Liver (tissue), 8 donors: ENCODE measurements at regions not wholly inside any gene's neighbourhood (a gene's known extent, or its start where the extent isn't known, plus 50 kb on each side); places are given as distances from the start of the nearest gene placed in this dataset.

ENCODE experiments used
- DNase-seq: peaks from one replicate; pipeline ENCODE4 v3.0.0-alpha.2; 2017; ENCODE audit warnings: low spot score
- H3K27ac ChIP-seq, 2 donors: one replicate each; pipeline ENCODE4 v1.7.0; 2013; ENCODE audit warnings: inconsistent platforms in 2 of 2, low read length in 2 of 2, control low read depth in 1 of 2, low read depth in 1 of 2, mild to moderate bottlenecking in 1 of 2
- H3K27me3 ChIP-seq, 4 donors: one replicate each; pipeline versions ENCODE4 v1.6.1 to v1.7.0; 2013; ENCODE audit warnings: low read length in 3 of 4, inconsistent platforms in 1 of 4, mild to moderate bottlenecking in 1 of 4, moderate library complexity in 1 of 4; ENCODE audit not compliant: control insufficient read depth in 4 of 4, insufficient read depth in 4 of 4
- H3K36me3 ChIP-seq, 4 donors: one replicate each; pipeline versions ENCODE4 v1.6.1 to v1.7.0; 2013; ENCODE audit warnings: low read length in 3 of 4, mild to moderate bottlenecking in 3 of 4, low read depth in 1 of 4, moderate library complexity in 1 of 4; ENCODE audit not compliant: control insufficient read depth in 4 of 4, insufficient read depth in 3 of 4
- H3K4me1 ChIP-seq, 4 donors: one replicate each; pipeline versions ENCODE4 v1.6.1 to v1.7.0; 2013; ENCODE audit warnings: low read length in 3 of 4, mild to moderate bottlenecking in 3 of 4, moderate library complexity in 1 of 4; ENCODE audit not compliant: control insufficient read depth in 4 of 4, insufficient read depth in 4 of 4
- H3K4me3 ChIP-seq, 3 donors: one replicate each; pipeline versions ENCODE4 v1.6.1 to v1.7.0; 2013; ENCODE audit warnings: low read length in 3 of 3, control low read depth in 1 of 3, low read depth in 1 of 3, mild to moderate bottlenecking in 1 of 3
- H3K9ac ChIP-seq, 2 donors: one replicate each; pipeline ENCODE4 v1.7.0; 2013; ENCODE audit warnings: low read length in 2 of 2, mild to moderate bottlenecking in 2 of 2, moderate library complexity in 2 of 2, control low read depth in 1 of 2, low read depth in 1 of 2
- H3K9me3 ChIP-seq, 4 donors: one replicate each; pipeline versions ENCODE4 v1.6.1 to v1.7.0; 2013; ENCODE audit warnings: low read length in 3 of 4; ENCODE audit not compliant: control insufficient read depth in 4 of 4
- EGR1 ChIP-seq, 2 donors: IDR thresholded peaks; 2 replicates each; pipeline ENCODE4 v1.6.1; 2016 to 2018; ENCODE audit warnings: antibody characterized with exemption in 2 of 2, low read depth in 2 of 2
- FOXA1 ChIP-seq: IDR thresholded peaks from 2 replicates; pipeline ENCODE4 v1.6.1; 2016; ENCODE audit warnings: antibody characterized with exemption
- FOXA2 ChIP-seq: IDR thresholded peaks from 2 replicates; pipeline ENCODE4 v1.6.1; 2016; ENCODE audit warnings: antibody characterized with exemption
- GABPA ChIP-seq, 2 donors: IDR thresholded peaks in 1 of 2; conservative IDR thresholded peaks in 1 of 2; 2 replicates each; pipeline ENCODE4 v1.6.1; 2016; ENCODE audit warnings: antibody characterized with exemption in 2 of 2, mild to moderate bottlenecking in 1 of 2, moderate library complexity in 1 of 2
- HNF4A ChIP-seq, 2 donors: conservative IDR thresholded peaks; 2 replicates each; pipeline ENCODE4 v1.6.1; 2016; ENCODE audit warnings: antibody characterized with exemption in 2 of 2, mild to moderate bottlenecking in 2 of 2
- HNF4G ChIP-seq: IDR thresholded peaks from 2 replicates; pipeline ENCODE4 v1.6.1; 2016; ENCODE audit warnings: antibody characterized with exemption
- JUND ChIP-seq, 2 donors: IDR thresholded peaks; 2 replicates each; pipeline ENCODE4 v1.6.1; 2016; ENCODE audit warnings: antibody characterized with exemption in 2 of 2
- NR2F2 ChIP-seq: IDR thresholded peaks from 2 replicates; pipeline ENCODE4 v1.6.1; 2016; ENCODE audit warnings: antibody characterized with exemption
- RAD21 ChIP-seq, 2 donors: IDR thresholded peaks; 2 replicates each; pipeline ENCODE4 v1.6.1; 2016; ENCODE audit warnings: antibody characterized with exemption in 2 of 2, mild to moderate bottlenecking in 2 of 2
- RXRA ChIP-seq, 2 donors: IDR thresholded peaks; 2 replicates each; pipeline ENCODE4 v1.6.1; 2017 to 2018; ENCODE audit warnings: antibody characterized with exemption in 2 of 2, mild to moderate bottlenecking in 1 of 2
- SP1 ChIP-seq: IDR thresholded peaks from 2 replicates; pipeline ENCODE4 v1.6.1; 2018; ENCODE audit warnings: antibody characterized with exemption, mild to moderate bottlenecking
- TAF1 ChIP-seq: conservative IDR thresholded peaks from 2 replicates; pipeline ENCODE4 v1.6.1; 2016; ENCODE audit warnings: antibody characterized with exemption, mild to moderate bottlenecking
- YY1 ChIP-seq: IDR thresholded peaks from 2 replicates; pipeline ENCODE4 v1.6.1; 2016; ENCODE audit warnings: antibody characterized with exemption, mild to moderate bottlenecking
- WGBS: extraction: QIAGEN DNeasy Blood & Tissue Kit; methylation state at CpG from one replicate; pipeline ENCODE4 v1.1.7; 2013; 5-methylcytosine and 5-hydroxymethylcytosine counted together
- TF ChIP-seq, protein P1 (sequence below): fragments of 150-350 bp; IDR thresholded peaks from 2 replicates; pipeline ENCODE4 v1.5.1; 2017; ENCODE audit warnings: improper control_type of control experiment, low read depth, low read length; ENCODE audit not compliant: missing input control
- TF ChIP-seq, protein P2 (sequence below): IDR thresholded peaks from 2 replicates; pipeline ENCODE4 v1.6.1; 2016; ENCODE audit warnings: antibody characterized with exemption
- TF ChIP-seq, protein P3 (sequence below): IDR thresholded peaks from 2 replicates; pipeline ENCODE4 v1.6.1; 2016; ENCODE audit warnings: antibody characterized with exemption
- TF ChIP-seq, protein P4 (sequence below): IDR thresholded peaks from 2 replicates; pipeline ENCODE4 v1.6.1; 2016; ENCODE audit warnings: antibody characterized with exemption
- TF ChIP-seq, protein P5 (sequence below): IDR thresholded peaks from 2 replicates; pipeline ENCODE4 v1.6.1; 2016; ENCODE audit warnings: antibody characterized with exemption, mild to moderate bottlenecking
- donor health status: healthy.
- donor health status: healthy.
- donor health status: healthy.
- donor health status: healthy.
- donor health status: healthy.

DNA sequence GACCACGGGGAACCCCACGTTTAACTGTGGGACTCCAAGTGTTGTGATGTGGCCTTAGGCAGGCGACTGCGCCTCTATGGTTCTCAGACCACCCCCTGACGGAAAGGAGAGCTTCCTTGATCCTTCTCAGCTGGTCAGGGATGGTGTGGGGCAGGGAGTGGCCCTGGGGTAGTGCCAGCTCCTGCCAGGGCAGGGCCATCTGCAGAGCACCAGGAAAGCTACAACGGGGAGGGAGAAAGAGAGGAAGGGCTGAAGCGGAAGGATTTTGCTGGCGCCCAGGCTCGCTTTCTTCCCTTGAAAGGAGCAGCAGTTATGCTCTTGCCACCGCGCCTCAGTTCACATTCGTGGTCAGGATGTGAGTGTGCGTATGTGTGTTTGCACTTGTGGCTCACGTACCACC, 74.9 kb upstream of the PCBD1 start:
- WGBS: 78% methylated on average over 14 of the region's 14 CpGs
- TF ChIP-seq HNF4A (conservative IDR thresholded peaks at IDR 0.05) (no peak), GABPA (IDR thresholded peaks at IDR 0.05 in 1 of 2, conservative IDR thresholded peaks at IDR 0.05 in 1 of 2) (no peak), NR2F2 (no peak), RXRA (IDR thresholded peaks at IDR 0.05) (no peak), YY1 (no peak), FOXA1 (no peak), HNF4G (no peak)
- TF ChIP-seq, protein P1, sequence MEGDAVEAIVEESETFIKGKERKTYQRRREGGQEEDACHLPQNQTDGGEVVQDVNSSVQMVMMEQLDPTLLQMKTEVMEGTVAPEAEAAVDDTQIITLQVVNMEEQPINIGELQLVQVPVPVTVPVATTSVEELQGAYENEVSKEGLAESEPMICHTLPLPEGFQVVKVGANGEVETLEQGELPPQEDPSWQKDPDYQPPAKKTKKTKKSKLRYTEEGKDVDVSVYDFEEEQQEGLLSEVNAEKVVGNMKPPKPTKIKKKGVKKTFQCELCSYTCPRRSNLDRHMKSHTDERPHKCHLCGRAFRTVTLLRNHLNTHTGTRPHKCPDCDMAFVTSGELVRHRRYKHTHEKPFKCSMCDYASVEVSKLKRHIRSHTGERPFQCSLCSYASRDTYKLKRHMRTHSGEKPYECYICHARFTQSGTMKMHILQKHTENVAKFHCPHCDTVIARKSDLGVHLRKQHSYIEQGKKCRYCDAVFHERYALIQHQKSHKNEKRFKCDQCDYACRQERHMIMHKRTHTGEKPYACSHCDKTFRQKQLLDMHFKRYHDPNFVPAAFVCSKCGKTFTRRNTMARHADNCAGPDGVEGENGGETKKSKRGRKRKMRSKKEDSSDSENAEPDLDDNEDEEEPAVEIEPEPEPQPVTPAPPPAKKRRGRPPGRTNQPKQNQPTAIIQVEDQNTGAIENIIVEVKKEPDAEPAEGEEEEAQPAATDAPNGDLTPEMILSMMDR: no peak
- TF ChIP-seq, protein P2, sequence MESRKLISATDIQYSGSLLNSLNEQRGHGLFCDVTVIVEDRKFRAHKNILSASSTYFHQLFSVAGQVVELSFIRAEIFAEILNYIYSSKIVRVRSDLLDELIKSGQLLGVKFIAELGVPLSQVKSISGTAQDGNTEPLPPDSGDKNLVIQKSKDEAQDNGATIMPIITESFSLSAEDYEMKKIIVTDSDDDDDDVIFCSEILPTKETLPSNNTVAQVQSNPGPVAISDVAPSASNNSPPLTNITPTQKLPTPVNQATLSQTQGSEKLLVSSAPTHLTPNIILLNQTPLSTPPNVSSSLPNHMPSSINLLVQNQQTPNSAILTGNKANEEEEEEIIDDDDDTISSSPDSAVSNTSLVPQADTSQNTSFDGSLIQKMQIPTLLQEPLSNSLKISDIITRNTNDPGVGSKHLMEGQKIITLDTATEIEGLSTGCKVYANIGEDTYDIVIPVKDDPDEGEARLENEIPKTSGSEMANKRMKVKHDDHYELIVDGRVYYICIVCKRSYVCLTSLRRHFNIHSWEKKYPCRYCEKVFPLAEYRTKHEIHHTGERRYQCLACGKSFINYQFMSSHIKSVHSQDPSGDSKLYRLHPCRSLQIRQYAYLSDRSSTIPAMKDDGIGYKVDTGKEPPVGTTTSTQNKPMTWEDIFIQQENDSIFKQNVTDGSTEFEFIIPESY: no peak
- Histone ChIP-seq H3K27ac (no peak overlapping the region), H3K4me3 (no peak overlapping the region), H3K9ac (no peak overlapping the region), H3K36me3 (no peaks in the 10 kb centered on the region), H3K9me3 (no peaks in the 10 kb centered on the region), H3K4me1 (no peaks in the 10 kb centered on the region), H3K27me3 (no peaks in the 10 kb centered on the region)
- no peak for DNase-seq

DNA sequence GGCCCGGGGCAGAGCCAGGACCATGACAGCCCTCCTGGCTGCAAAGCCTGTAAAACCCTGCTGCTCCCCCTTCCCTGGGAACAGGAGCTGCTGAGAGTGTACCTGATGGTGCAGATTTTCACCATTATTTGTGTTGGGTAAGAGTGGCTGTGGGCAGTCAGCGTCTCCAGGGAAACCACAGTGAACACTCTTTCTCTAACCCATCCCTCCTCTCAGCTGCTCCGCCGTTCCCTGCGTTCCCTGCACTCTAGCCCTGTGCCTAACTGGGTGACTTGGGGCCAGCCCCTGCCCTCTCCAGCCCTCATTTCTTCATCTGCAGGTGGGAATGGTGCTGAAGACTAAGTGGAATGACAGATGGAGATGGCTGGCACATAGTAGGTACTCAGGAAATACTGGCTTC, 75.9 kb upstream of the PCBD1 start:
- Histone ChIP-seq H3K9me3 (no peaks in the 10 kb centered on the region), H3K27me3 (no peaks in the 10 kb centered on the region), H3K4me3 (no peak overlapping the region), H3K4me1 (no peaks in the 10 kb centered on the region), H3K36me3 (no peaks in the 10 kb centered on the region), H3K27ac (no peak overlapping the region), H3K9ac (no peak overlapping the region)
- 72% methylated on average over 5 of the region's 5 CpGs for WGBS
- no peak for TF ChIP-seq YY1
- TF ChIP-seq RXRA (IDR thresholded peaks at IDR 0.05): no peak
- no peak for TF ChIP-seq JUND (IDR thresholded peaks at IDR 0.05)
- no peak for TF ChIP-seq EGR1 (IDR thresholded peaks at IDR 0.05; ENCODE audit: low read depth in 2 of 2)
- TF ChIP-seq, protein P2: no peak
- TF ChIP-seq SP1: no peak
- TF ChIP-seq, protein P3, sequence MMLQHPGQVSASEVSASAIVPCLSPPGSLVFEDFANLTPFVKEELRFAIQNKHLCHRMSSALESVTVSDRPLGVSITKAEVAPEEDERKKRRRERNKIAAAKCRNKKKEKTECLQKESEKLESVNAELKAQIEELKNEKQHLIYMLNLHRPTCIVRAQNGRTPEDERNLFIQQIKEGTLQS: no peak
- TF ChIP-seq TAF1: no peak
- TF ChIP-seq HNF4G: no peak
- TF ChIP-seq, protein P1: no peak
- no peak for TF ChIP-seq FOXA1
- no peak for TF ChIP-seq GABPA (IDR thresholded peaks at IDR 0.05 in 1 of 2, conservative IDR thresholded peaks at IDR 0.05 in 1 of 2)
- no peak for TF ChIP-seq RAD21 (IDR thresholded peaks at IDR 0.05)
- TF ChIP-seq, protein P4, sequence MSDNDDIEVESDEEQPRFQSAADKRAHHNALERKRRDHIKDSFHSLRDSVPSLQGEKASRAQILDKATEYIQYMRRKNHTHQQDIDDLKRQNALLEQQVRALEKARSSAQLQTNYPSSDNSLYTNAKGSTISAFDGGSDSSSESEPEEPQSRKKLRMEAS: no peak
- TF ChIP-seq, protein P5, sequence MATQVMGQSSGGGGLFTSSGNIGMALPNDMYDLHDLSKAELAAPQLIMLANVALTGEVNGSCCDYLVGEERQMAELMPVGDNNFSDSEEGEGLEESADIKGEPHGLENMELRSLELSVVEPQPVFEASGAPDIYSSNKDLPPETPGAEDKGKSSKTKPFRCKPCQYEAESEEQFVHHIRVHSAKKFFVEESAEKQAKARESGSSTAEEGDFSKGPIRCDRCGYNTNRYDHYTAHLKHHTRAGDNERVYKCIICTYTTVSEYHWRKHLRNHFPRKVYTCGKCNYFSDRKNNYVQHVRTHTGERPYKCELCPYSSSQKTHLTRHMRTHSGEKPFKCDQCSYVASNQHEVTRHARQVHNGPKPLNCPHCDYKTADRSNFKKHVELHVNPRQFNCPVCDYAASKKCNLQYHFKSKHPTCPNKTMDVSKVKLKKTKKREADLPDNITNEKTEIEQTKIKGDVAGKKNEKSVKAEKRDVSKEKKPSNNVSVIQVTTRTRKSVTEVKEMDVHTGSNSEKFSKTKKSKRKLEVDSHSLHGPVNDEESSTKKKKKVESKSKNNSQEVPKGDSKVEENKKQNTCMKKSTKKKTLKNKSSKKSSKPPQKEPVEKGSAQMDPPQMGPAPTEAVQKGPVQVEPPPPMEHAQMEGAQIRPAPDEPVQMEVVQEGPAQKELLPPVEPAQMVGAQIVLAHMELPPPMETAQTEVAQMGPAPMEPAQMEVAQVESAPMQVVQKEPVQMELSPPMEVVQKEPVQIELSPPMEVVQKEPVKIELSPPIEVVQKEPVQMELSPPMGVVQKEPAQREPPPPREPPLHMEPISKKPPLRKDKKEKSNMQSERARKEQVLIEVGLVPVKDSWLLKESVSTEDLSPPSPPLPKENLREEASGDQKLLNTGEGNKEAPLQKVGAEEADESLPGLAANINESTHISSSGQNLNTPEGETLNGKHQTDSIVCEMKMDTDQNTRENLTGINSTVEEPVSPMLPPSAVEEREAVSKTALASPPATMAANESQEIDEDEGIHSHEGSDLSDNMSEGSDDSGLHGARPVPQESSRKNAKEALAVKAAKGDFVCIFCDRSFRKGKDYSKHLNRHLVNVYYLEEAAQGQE: no peak
- TF ChIP-seq NR2F2: no peak
- no peak for TF ChIP-seq FOXA2
- TF ChIP-seq HNF4A (conservative IDR thresholded peaks at IDR 0.05): no peak
- no peak for DNase-seq
